PFSK-1 (cell line): ENCODE measurements at regions not wholly inside any gene's neighbourhood (a gene's known extent, or its start where the extent isn't known, plus 50 kb on each side); places are given as distances from the start of the nearest gene placed in this dataset.

ENCODE experiments used
- POLR2AphosphoS5 ChIP-seq: IDR thresholded peaks from 2 replicates; pipeline ENCODE4 v1.6.1; 2012; ENCODE audit warnings: low read depth, mild to moderate bottlenecking, control low read depth, low read length, moderate library complexity
- SIN3A ChIP-seq: IDR thresholded peaks from 2 replicates; pipeline ENCODE4 v1.6.1; 2012; ENCODE audit warnings: mild to moderate bottlenecking, low read length, moderate library complexity, borderline replicate concordance; ENCODE audit not compliant: insufficient read depth
- TAF1 ChIP-seq: IDR thresholded peaks from 2 replicates; pipeline ENCODE4 v1.6.1; 2012; ENCODE audit warnings: low read length, control low read depth, borderline replicate concordance; ENCODE audit not compliant: insufficient read depth
- TF ChIP-seq, protein P1 (sequence below), 2 experiments: IDR thresholded peaks; 2 replicates each; pipeline versions ENCODE4 v1.6.1 to v1.8.0; 2011 to 2012; ENCODE audit warnings: low read depth in 2 of 2, low read length in 2 of 2, control low read depth in 1 of 2, inconsistent platforms in 1 of 2, mild to moderate bottlenecking in 1 of 2, moderate library complexity in 1 of 2; ENCODE audit not compliant: insufficient read depth in 1 of 2

DNA sequence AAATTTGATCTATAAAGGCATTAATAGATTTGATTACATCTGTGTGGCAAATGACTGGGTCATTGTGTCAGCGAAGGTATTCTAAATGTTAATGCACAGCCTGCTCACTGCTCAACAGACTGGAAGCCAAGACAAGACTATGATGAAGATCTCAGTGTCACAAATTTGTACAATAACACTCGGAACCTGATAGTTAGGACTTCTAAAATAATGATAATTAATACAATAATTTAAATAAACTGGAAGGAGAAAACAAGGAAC is 217.4 kb downstream of the CENPC start:
- TF ChIP-seq SIN3A (no peak), POLR2AphosphoS5 (no peak), TAF1 (no peak)
- TF ChIP-seq, protein P1, sequence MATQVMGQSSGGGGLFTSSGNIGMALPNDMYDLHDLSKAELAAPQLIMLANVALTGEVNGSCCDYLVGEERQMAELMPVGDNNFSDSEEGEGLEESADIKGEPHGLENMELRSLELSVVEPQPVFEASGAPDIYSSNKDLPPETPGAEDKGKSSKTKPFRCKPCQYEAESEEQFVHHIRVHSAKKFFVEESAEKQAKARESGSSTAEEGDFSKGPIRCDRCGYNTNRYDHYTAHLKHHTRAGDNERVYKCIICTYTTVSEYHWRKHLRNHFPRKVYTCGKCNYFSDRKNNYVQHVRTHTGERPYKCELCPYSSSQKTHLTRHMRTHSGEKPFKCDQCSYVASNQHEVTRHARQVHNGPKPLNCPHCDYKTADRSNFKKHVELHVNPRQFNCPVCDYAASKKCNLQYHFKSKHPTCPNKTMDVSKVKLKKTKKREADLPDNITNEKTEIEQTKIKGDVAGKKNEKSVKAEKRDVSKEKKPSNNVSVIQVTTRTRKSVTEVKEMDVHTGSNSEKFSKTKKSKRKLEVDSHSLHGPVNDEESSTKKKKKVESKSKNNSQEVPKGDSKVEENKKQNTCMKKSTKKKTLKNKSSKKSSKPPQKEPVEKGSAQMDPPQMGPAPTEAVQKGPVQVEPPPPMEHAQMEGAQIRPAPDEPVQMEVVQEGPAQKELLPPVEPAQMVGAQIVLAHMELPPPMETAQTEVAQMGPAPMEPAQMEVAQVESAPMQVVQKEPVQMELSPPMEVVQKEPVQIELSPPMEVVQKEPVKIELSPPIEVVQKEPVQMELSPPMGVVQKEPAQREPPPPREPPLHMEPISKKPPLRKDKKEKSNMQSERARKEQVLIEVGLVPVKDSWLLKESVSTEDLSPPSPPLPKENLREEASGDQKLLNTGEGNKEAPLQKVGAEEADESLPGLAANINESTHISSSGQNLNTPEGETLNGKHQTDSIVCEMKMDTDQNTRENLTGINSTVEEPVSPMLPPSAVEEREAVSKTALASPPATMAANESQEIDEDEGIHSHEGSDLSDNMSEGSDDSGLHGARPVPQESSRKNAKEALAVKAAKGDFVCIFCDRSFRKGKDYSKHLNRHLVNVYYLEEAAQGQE (IDR thresholded peaks at IDR 0.05; ENCODE audit: insufficient read depth in 1 of 2, low read depth in 2 of 2, low read length in 2 of 2): no peak
